NCI-H2196 treated with DMSO at 0.1 percent for 48 hours (cell line): ENCODE measurements at regions not wholly inside any gene's neighbourhood (a gene's known extent, or its start where the extent isn't known, plus 50 kb on each side); places are given as distances from the start of the nearest gene placed in this dataset.

ENCODE experiments used
- DNase-seq: peaks from one replicate; lab custom pipeline; 2025; ENCODE audit not compliant: unreplicated experiment; lab: John Stamatoyannopoulos, UW

DNA sequence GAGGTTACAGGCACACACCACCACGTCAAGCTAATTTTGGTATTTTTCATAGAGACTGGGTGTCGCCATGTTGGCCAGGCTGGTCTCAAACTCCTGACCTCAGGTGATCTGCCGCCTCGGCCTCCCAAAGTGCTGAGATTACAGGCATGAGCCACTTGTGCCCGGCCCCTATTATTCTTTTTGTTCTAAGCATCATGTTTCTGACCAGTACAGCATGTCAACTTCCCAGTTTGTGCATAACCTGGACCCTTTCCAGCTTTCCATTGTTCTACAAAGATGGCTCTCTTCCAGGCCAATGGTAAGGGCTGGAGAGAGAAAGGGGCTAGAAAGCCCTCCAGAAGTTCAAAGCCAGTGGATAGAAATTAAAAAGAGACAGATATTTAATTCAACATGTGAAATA, 91.3 kb upstream of the TNFAIP3 start:
- DNase-seq, result no peak

DNA sequence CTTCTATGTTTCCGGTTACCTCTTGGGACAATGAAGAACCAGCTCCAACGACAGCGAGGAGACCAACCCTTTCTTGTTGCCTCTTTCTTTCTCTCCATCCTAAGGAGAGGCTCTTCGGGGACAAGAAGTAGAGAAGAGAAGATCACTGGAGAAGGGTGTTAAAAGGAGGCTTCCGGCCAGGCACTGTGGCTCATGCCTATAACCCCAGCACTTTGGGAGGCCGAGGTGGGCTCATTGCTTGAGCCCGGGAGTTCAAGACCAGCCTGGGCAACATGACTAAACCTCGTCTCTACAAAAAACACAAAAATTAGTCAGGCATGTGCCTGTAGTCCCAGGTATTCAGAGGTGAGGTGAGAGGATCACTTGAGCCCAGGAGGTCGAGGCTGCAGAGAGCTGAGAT, 90.8 kb upstream of the TNFAIP3 start:
- no peak for DNase-seq

DNA sequence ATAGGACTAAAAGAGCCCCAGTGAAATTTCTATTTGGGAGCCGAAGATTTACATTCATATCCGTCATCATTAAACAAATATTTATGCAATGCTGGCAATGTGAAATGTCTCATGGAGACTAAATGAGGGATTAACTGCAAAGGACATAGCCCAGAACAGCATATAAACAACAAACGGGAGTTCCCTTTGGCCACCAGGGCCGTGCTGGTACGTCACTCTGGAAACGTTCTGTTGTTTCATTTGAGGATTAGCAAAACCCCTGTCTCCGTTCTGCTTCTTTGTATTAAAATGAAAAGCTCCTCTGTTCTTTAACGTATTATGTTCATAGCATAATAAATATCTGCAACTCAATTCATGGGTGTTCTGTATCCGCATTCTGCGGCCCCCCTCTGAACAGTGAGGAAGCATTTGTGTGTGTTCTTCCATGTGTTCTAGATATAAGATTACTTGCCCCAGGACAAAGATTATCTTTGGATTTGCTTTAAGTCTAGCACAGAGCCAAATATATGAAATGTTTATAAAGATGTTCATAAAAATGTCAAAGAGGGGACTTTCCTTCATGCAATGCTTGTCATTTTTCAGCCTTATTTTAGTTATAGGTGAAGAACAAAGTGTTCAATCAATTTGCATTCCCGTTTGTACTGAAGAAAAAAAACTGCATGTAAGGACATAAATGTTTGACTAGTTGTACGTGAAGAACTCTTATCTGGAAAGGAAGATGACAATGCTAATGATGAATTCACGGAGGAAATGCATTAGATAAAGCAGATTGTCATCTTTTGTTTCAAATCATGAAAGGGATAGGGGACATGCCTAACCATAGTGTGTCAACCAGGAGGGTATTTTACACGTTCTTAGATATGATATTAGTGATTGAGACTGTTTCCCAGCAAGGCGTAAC, 90.0 kb upstream of the TNFAIP3 start:
- DNase-seq, result no peak

DNA sequence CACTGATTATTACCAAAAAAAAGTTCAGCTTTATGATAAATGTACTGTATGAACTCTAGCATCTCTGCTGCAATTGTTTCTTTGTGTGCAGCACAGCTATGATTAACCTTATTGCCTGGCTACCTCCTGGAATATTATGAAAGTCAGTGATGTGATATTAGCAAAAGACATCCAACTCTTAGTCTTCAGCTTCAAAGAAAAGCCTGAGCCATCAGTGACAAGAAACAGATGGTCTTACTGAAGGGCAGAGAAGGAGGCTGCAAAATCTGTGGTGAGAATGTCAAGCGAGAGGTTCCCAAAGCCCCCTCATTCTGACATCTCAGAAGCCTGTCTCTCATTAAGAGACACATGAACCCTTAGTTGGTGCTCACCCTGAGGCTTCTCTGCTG, 89.4 kb upstream of the TNFAIP3 start:
- no peak for DNase-seq

DNA sequence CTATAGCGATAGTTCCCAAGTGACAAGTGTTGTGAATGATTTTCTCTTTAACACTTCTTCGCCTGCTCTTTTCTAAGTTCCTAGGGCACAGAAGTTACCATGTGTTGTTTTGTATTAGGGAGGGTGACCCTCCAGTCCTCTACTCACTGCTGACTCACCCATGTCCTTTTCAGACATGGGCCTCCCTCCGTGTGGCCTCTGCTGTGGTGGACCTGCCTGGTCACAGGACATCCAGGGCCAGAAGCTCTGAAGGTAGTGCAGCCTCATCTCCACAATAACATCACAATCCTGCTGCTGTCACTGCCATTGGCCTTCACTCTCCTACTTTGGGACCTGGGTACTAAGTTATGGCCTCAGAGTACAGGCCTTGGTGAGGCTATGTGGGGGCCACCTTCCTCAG, 87.1 kb upstream of the TNFAIP3 start:
- no peak for DNase-seq

DNA sequence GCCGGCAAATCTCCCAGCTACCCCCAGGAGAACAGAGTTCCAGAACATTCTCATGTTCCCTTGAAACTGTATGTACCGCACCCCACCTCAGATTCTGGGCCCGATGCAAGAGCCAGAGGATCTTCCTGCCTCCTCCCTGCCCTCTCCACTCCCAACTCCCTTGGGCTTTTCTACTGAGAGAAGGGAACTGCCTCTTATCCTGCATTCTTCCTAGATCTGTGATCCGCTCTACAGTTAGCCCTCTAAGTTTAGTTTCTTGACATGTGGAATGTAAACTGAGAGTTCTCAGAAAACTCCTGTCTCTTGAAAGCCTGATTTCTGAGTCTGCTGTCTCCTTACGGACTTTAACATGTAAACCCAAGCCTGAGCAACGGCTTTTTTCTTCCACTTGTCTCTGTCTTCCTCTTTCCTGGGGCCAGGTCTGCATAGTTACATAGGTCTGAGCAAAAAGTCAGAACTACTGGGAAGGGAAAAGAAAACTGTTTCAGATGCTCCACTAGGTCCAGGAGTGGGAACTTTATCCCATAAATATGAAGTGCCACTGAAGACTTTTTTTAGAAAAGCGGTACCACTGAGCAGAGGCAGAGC, 86.5 kb upstream of the TNFAIP3 start:
- DNase-seq, result no peak

DNA sequence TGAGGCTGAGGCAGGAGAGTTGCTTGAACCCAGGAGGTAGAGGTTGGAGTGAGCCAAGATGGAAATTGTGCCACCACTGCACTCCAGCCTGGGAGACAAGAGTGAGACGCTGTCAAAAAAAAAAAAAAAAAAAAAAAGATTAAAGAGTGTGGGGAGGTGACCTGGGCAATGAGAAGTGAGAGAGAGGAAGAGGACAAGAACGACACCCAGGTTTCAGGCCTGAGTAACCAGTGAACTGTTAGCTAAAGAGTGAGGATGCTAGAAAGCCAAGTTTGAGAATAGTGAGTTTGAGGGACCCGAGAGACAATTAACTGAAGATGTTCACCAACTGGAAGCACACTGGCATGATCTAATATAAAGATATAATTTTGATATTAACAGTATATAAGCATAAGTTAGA, 85.4 kb upstream of the TNFAIP3 start:
- DNase-seq, result no peak

DNA sequence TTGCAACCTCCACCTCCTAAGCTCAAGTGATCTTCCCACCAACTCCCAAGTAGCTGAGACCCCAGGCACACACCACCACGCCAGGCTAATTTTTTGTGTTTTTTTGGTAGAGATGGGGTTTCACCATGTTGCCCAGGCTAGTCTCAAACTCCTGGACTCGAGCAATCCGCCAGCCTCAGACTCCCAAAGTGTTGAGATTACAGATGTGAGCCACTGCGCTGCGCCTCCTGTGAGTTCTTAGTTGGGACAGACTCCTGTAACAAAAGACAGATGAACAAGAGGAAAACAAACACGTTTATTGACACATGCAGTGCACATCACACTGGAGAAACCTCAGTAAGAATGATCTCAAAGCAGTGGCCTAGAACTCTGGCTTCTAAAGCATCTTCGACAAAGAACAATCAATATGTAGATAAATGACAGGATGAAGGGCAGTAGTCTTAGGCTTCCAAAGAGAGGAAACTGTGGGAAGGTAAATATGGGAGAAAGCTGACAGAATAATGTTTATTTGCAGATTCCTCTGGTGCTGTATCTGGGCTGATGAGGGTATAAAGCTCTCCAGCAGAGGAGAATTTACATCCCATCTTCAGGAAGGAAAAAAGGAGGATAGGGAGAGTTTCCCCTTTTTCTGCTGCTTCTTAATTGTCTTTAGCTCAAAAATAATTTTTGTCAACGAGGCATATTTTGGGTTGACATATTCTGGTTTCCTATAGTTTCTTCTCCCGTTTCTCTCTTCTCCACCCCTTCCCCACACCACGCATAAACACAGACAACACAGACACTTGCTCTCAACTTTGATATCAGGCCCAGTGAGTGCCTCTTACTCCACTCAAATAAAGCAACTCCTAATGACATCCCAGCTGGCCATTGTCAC, 84.7 kb upstream of the TNFAIP3 start:
- DNase-seq, result no peak

DNA sequence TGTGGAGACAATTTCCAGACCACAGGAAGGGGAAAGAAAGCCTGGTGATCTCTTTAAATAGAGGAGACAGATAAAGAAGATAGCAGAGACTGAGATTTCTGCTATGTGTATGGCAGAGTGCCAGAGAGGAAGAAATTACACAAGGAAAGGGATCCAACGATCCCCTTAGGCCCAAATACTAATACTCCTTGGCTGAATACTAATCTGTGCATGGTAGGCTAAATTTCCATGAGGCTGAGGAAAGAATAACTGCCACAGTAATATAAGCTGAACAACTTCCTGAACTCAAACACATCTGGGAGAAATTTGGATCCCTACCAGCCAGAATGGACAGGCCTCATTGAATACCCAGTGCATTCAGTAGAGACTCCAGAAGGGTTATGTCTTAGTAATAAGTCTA, 83.3 kb upstream of the TNFAIP3 start:
- DNase-seq, result no peak

DNA sequence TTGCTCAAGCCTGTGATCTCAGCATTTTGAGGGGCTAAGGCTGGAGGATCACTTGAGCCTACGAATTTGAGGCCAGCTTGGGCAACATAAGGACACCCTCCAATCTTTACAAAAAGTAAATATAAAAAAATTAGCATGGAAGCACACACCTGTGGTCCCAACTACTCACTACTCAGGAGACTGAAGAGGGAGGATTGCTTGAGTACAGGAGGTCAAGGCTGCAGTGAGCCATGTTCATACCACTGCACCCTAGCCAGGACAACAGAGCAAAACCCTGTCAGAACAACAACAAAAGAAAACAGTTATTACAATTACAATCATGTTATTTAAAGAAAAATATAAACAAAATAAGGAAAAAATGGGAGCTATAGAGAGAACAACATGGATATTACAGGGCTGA, 82.5 kb upstream of the TNFAIP3 start:
- DNase-seq, result no peak

DNA sequence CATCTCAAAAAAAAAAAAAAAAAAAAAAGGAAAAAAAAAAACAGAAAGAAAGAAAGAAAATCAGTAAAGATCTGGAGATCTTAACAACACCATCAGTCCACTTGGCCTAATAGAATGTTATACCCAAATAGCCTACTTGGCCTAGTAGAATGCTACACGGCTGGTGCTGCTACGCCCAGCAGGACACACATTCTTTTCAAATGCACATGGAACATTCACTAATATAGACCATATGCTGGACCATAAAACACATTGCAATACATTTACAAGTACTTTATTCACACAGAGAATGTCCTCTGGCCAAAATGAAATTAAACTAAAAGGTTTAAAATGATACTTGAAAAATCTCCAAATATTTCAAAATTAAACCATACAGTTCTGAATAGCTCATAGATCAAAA, 80.0 kb upstream of the TNFAIP3 start:
- no peak for DNase-seq

DNA sequence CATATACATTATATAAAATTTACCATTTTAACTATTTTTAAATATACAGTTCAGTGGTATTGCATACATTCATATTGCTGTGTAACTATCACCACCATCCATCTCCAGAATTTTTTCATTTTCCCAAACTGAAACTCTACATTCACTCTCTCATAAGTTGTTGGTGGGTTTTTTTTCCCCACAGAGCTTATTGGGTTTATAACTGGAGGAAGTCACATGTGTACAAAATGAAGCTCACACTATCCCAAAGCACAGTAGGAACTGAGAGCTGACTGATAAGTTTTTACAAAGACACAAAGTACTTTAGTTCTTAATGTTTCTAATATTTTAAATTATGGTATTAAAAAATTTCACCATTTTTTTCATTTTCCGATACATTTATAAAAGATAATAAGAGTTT, 78.8 kb upstream of the TNFAIP3 start:
- no peak for DNase-seq

DNA sequence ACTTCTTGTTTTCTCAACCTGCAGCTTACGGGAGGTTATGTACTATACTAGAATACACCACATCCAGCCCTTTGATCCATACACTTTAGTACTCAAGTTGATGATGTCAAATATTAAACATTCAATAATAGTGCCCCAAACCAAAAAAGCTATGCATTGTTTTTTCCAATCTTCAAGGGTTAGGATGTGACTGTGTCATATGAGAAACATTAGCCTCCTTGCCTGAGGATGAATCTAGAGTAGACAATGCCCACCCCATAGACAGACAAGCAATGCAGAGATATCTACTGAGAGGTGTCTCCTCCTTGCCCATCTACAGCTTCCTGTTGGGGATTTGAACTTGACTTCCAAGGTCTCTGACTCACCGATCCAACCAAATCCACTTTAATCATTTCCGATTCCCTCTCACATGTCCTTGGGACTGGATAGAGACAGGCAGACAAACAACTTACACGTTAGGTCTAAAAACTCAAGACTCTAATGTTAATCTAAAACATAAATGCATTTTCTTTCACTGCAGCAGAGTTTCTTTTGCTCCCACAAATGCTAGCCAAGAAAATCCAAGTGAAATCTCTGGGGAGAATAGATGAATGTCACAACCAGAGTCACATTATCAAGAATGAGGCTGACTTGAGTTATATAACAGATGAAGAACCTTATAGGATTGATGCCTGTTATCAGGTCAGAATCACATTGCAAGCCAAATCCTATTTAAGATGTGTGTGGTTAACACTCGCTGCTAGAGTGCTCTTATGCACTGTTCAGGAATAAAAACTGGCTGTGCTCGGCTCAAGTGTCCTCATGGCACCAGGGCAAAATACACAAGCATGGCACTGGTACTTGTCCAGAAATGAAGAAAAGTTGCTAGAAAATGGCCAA, 75.5 kb upstream of the TNFAIP3 start:
- DNase-seq, result no peak

DNA sequence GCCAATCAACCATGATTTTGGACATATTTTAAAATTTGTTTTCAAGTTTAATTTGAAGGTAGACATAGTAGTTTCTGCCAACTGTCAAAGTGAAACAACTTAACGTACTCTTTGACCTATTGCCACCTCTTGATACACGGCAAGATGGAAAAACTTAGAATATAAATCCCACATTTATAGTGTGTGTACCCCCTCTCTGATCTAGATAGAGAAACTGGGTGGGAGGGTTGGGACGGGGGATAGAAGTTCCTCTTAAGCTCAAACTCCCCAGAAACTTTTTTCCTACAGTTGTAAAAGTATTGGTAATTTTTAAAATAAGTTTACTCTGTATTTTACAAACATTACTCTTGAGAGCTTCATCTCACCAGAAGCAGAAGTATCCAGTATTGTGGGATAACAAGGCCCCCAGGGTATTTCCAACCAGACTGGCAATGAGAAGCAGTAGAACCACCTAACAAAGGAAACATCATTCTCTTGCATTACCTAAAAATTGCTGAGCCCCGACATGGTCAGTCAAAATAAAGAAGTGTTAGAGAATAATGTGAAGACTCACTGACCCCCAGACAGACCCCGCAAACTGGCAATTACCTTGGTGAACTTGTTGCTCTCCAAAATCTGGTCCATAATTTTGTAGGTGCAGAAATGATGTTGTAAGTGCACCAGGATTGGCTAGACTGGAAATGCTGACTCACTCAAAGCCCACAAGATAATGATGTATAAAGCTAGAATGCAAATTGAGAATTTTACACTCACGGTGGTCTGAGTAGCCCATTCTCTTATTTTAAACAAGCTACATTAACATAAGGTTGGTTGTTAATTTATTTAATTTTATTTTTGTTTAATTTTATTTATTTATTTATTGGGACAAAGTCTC, 74.7 kb upstream of the TNFAIP3 start:
- DNase-seq, result no peak

DNA sequence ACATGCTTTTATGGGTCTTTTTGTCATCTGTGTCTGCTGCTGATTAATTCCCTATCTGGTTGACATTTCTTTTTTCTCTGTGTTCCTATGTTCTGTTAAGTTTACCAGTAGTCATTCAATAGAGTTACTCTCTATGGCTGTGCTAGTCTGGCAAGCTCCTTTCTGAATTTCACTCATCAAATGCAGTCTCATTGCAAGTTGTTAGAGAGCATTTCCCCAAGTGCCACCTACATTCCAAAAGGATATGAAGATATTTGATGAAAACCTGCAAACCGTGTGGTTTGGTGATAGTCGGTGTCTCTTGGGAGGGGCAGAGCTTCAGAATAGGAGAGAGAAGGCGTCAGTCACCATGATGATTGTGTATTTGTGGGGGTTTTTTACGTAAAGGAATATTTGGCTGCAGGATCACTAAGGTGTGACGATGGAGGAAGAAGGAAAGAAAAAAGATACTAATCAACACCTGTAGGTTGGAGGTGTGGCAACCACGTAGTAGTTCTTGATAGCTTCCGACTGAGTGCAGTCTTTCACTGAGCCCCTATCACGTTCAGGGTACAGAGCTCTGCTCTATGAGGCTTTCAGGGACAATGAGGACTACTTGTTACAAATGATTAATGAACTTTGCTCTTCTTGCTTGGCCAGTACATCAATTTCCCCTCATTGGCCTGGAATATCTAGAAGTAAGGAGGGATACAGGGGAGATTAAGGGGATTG, 73.1 kb upstream of the TNFAIP3 start:
- no peak for DNase-seq

DNA sequence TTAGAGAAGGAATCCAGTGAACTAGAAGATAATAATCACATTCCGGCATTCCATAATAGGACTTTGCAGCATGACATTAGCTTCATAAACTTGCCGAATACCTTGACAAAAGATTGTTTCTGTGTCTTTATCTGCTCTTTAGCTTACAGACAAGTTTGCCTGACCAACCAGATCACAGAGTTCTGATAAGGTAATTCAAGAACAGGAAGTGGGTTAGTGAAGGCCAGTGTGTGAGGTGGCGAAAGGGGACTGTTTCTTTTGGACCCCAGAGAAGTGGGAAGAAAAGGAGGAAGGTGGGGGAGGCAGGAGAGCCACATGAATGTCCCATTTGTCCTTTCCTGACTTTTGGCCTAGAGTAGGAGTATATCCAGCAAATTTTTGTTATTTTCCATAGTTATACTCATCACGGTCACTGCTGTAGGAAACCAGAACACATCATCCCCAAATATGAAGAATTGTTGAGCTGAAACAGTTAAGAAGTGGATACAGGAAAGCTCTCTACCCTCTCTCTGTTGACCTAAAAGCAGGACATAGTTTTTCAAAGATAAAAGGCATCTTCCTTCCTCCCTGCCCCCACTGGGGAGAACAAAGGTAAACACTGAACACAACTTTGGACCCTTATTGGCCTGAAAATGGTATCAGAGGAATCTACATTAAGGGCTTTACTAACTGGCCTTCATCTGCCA, 72.4 kb upstream of the TNFAIP3 start:
- DNase-seq, result no peak

DNA sequence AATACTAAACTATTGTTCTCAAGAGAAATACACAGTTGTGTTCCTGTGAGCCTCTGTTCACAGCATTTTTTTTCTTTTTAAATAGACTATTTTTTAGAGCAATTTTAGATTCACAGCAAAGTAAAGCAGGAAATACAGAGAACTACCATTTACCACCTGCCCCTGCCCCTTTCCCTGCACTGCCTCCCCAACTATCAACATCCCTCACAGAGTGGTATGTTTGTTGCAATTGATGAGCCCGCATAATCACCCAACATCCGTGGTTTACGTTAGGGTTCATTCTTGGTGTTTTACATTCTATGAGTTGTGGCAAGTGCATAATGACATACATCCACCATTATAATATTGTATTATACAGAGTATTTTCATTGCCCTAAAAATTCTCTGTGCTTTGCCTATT, 71.6 kb upstream of the TNFAIP3 start:
- DNase-seq, result no peak

DNA sequence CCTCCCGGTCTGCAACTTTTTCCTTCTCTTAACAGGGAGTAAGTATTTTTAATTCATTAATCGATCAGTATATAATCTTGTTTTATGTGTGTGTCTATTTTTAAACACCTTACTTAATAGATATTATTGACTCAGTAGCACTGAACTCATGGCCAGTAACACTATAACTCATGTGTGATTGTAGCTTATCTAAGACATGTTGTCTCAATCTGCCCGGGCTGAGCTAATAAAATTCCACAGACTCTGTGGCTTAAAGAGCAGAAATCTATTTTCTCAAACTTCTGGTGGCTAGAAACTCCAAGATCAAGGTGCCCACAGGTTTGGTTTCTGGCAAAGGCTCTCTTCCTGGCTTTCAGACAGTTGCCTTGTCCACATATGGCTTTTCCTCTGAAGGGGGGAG, 68.8 kb upstream of the TNFAIP3 start:
- no peak for DNase-seq

DNA sequence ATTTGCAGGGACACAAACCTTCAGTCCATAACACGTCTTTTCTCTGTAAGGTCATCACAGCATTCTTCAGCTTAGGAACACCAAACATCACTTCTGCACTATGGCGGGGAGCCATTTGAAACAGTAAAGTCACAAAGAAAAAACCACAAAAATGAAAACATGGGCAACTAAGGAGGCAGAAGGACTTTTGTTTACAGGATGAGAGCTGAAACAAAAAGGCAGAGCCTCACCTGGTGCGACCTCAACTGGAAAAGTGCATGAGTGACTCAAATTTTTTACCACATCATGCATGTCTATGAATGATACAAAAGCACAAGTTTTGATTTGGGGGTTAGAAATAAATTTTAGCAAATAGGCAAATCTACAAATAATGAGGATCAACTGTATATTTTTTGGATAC, 68.2 kb upstream of the TNFAIP3 start:
- DNase-seq, result no peak
